HAP-1 (cell line): ENCODE measurements at regions not wholly inside any gene's neighbourhood (a gene's known extent, or its start where the extent isn't known, plus 50 kb on each side); places are given as distances from the start of the nearest gene placed in this dataset.
A peak's percentile ranks its signal among the peaks of the same experiment; 100 is the strongest.
"Not testable (repeated sequence)": the region's sequence is repeated elsewhere in the genome, so short reads cannot be mapped to it uniquely, and the experiment has no call there.

ENCODE experiments used
- DNase-seq, 2 experiments: peaks; one replicate each; pipeline ENCODE4 v3.0.0-alpha.2; 2016 to 2020; ENCODE audit warnings: low spot score in 2 of 2
- H3K27me3 ChIP-seq: fragments of 250-450 bp; sonication (Bioruptor Pico); 2 replicates; pipeline ENCODE4 v1.5.1; 2020; ENCODE audit warnings: low read depth, mild to moderate bottlenecking, moderate library complexity
- H3K36me3 ChIP-seq: fragments of 250-450 bp; sonication (Bioruptor Pico); replicated peaks from 2 replicates; pipeline ENCODE4 v1.5.1; 2020; ENCODE audit warnings: mild to moderate bottlenecking
- H3K4me1 ChIP-seq: fragments of 250-450 bp; sonication (Bioruptor Pico); 2 replicates; pipeline ENCODE4 v1.5.1; 2020; ENCODE audit warnings: mild to moderate bottlenecking
- H3K4me3 ChIP-seq: fragments of 250-450 bp; sonication (Bioruptor Pico); 2 replicates; pipeline ENCODE4 v1.5.1; 2020; ENCODE audit warnings: mild to moderate bottlenecking, moderate library complexity
- H3K9me3 ChIP-seq: fragments of 250-450 bp; sonication (Bioruptor Pico); 2 replicates; pipeline ENCODE4 v1.5.1; 2020; ENCODE audit warnings: mild to moderate bottlenecking, moderate library complexity
- in situ Hi-C: fragments of 300-500 bp; cut with MboI; formaldehyde crosslinking; loops from 3 replicates; pipeline ENCODE4 v1.14.3; 2020; ENCODE audit warnings: low sequenced_read_pairs, inconsistent platforms, mixed read lengths

- H3K36me3 ChIP-seq, DNase-seq, in situ Hi-C loops, H3K4me3 ChIP-seq, H3K27me3 ChIP-seq, H3K4me1 ChIP-seq, H3K9me3 ChIP-seq: not testable (repeated sequence)
Measured at GRCh38 chr9:66152406-66152805, 415.5 kb downstream of the FOXD4L4 start.

GRCh38 chr9:66153021-66153725 lies 416.2 kb downstream of the FOXD4L4 start:
- in situ Hi-C loops, H3K9me3 ChIP-seq, H3K36me3 ChIP-seq, H3K4me1 ChIP-seq, H3K4me3 ChIP-seq, H3K27me3 ChIP-seq: not testable (repeated sequence)
- peak; percentile 39 to 82 for DNase-seq

- H3K4me1 ChIP-seq, in situ Hi-C loops, H3K4me3 ChIP-seq, H3K9me3 ChIP-seq, H3K36me3 ChIP-seq, H3K27me3 ChIP-seq: not testable (repeated sequence)
- DNase-seq = peak in 1 of 2 experiments; percentile 12
Measured at GRCh38 chr9:66153971-66154691, 417.2 kb downstream of the FOXD4L4 start.

- DNase-seq, H3K9me3 ChIP-seq, H3K4me1 ChIP-seq, H3K4me3 ChIP-seq, H3K36me3 ChIP-seq, in situ Hi-C loops, H3K27me3 ChIP-seq: not testable (repeated sequence)
Measured at GRCh38 chr9:66182316-66182715, 445.4 kb downstream of the FOXD4L4 start.

GRCh38 chr9:66183648-66184047 lies 446.7 kb downstream of the FOXD4L4 start:
- H3K27me3 ChIP-seq, in situ Hi-C loops, DNase-seq, H3K4me3 ChIP-seq, H3K9me3 ChIP-seq, H3K36me3 ChIP-seq, H3K4me1 ChIP-seq: not testable (repeated sequence)

- DNase-seq, H3K4me1 ChIP-seq, H3K36me3 ChIP-seq, H3K9me3 ChIP-seq, in situ Hi-C loops, H3K4me3 ChIP-seq, H3K27me3 ChIP-seq: not testable (repeated sequence)
Measured at GRCh38 chr9:66197199-66197598, 460.3 kb downstream of the FOXD4L4 start.

- in situ Hi-C loops, H3K9me3 ChIP-seq, H3K4me3 ChIP-seq, H3K27me3 ChIP-seq, H3K4me1 ChIP-seq, DNase-seq, H3K36me3 ChIP-seq: not testable (repeated sequence)
Measured at GRCh38 chr9:66198421-66198820, 461.5 kb downstream of the FOXD4L4 start.

GRCh38 chr9:66206617-66207016 lies 469.7 kb downstream of the FOXD4L4 start:
- in situ Hi-C loops = not testable (repeated sequence)

GRCh38 chr9:66207914-66208313 lies 471.0 kb downstream of the FOXD4L4 start:
- H3K4me1 ChIP-seq, in situ Hi-C loops, DNase-seq, H3K27me3 ChIP-seq, H3K9me3 ChIP-seq, H3K4me3 ChIP-seq, H3K36me3 ChIP-seq: not testable (repeated sequence)

More at GRCh38 chr9:66206617-66207016, 469.7 kb downstream of the FOXD4L4 start:
- H3K27me3 ChIP-seq, H3K36me3 ChIP-seq, H3K4me1 ChIP-seq, H3K9me3 ChIP-seq, H3K4me3 ChIP-seq, DNase-seq: not testable (repeated sequence)

GRCh38 chr9:66244763-66245162 lies 507.8 kb downstream of the FOXD4L4 start:
- H3K36me3 ChIP-seq, in situ Hi-C loops, H3K27me3 ChIP-seq, H3K4me3 ChIP-seq, H3K4me1 ChIP-seq, H3K9me3 ChIP-seq: not testable (repeated sequence)
- DNase-seq = peak in 1 of 2 experiments; percentile 28

- in situ Hi-C loops, DNase-seq, H3K4me3 ChIP-seq: not testable (repeated sequence)
Measured at GRCh38 chr9:66245481-66245880, 508.5 kb downstream of the FOXD4L4 start.

GRCh38 chr9:66257581-66257980 lies 520.6 kb downstream of the FOXD4L4 start:
- DNase-seq, H3K4me1 ChIP-seq, H3K9me3 ChIP-seq, in situ Hi-C loops, H3K27me3 ChIP-seq, H3K36me3 ChIP-seq, H3K4me3 ChIP-seq: not testable (repeated sequence)

More at GRCh38 chr9:66245481-66245880, 508.5 kb downstream of the FOXD4L4 start:
- H3K9me3 ChIP-seq, H3K27me3 ChIP-seq, H3K36me3 ChIP-seq, H3K4me1 ChIP-seq: not testable (repeated sequence)

- in situ Hi-C loops, DNase-seq, H3K27me3 ChIP-seq, H3K36me3 ChIP-seq, H3K4me3 ChIP-seq, H3K9me3 ChIP-seq, H3K4me1 ChIP-seq: not testable (repeated sequence)
Measured at GRCh38 chr9:66261576-66261975, 524.6 kb downstream of the FOXD4L4 start.

GRCh38 chr9:66263621-66264020 lies 526.7 kb downstream of the FOXD4L4 start:
- H3K36me3 ChIP-seq, H3K9me3 ChIP-seq, H3K4me1 ChIP-seq, DNase-seq, in situ Hi-C loops, H3K27me3 ChIP-seq, H3K4me3 ChIP-seq: not testable (repeated sequence)
